ENCODE measurements at regions not wholly inside any gene's neighbourhood (a gene's known extent, or its start where the extent isn't known, plus 50 kb on each side); places are given as distances from the start of the nearest gene placed in this dataset.
A peak's percentile ranks its signal among the peaks of the same experiment; 100 is the strongest.

DNA sequence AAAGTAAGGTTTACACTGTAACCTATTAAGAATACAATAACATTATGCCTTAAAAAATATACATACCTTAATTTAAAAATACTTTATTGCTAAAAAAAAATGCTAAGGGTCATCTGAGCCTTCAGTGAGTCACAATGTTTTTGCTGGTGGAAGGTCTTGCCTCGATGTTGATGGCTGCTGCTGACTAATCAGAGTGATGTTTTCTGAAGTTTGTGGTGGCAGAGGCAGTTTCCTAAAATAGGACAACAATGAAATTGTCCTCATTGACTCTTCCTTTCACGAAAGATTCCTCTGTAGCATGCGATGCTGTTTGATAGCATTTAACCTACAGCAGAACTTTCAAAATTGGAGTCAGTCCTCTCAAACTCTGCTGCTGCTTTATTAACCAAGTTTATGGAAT lies 97.6 kb downstream of the FAT3 start:
- DNase-seq: no peak

DNA sequence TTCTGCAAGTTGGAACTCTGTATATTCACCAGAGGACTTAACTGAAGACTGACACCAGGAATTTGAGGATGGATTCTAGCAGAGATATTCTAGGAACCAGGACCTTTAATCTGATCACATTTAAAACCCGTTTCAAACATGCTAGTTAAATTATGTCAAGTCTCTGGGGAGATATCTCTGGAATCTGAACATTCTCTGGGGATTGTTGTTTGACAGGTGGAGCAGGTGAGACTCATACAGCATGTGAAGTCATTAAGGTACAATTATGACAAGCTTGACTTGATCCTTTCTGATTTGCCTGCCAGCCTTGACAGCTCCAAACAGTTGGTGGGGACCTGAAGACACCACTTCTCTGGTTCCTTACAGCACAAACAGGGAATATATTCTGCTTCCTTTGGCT lies 100.3 kb downstream of the FAT3 start:
- DNase-seq: no peak

DNA sequence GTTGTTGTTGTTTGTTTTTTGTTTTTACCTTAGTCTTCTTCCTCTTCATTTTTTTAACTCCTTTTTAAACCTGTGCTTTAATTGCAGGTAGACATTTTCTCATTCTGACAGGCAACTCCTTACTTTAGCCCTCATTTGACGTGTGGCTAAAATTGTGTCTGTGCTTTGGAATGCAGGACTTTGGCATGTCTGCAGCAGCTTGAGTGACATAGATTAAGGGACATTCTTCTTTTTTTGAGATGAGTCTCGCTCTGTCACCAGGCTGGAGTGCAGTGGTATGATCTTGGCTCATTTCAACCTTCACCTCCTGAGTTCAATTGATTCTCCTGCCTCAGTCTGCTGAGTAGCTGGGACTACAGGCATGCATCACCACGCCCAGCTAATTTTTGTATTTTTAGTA lies 100.8 kb downstream of the FAT3 start:
- no peak for DNase-seq

DNA sequence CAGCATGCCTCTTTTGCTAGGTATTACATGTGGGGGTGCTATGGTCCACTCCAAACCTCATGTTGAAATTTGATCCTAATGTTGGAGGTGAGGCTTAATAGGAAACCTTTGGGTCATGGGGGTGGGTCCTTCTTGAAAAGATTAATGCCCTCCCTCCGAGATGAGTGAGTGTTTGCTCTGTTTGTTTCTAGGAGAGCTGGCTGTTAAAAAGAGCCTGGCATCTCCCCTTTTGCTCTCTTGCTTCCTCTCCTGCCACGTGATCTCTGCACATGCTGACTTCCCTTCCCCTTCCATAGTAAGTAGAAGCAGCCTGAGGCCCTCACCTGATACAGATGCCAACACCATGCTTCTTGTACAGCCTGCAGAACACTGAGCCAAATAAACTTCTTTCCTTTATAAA lies 104.5 kb downstream of the FAT3 start:
- DNase-seq: no peak

DNA sequence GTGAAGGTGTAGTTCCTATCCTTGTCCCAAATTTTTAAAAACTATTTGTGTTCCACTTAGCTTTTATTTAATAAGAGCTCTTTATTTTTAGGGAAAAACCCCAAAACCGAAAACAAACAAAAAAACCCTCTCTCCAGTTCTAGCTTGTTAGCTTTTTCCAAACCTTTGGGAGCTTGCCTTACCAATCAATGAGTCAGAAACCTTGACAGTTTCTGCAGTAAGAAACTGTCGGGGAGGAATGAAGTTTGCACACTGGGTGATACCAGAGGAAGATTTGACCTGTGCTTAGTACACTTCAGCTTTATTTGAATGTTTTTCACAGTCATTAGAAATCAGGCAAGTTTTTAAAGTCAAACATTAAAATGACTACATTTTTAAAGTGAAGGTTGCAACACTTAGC lies 105.0 kb downstream of the FAT3 start:
- DNase-seq: no peak

DNA sequence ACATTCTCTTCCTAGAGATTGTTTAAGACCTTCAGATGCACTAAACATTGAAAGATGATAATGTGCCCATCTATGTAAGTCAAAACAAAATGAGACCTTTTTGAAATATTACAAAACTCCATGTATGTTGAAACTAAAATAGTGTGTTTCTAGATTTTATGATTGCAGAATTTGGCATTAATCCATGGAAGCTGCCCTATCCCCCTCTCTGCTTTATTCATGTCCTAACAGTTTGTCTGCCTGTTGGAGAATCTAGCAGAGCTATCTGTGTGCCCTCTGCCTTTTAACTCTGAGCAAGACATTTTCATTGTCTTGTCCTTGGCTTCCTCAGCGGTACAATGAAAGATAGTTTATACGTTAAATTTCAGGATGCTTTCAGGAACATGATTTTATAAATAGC lies 105.5 kb downstream of the FAT3 start:
- DNase-seq: no peak

DNA sequence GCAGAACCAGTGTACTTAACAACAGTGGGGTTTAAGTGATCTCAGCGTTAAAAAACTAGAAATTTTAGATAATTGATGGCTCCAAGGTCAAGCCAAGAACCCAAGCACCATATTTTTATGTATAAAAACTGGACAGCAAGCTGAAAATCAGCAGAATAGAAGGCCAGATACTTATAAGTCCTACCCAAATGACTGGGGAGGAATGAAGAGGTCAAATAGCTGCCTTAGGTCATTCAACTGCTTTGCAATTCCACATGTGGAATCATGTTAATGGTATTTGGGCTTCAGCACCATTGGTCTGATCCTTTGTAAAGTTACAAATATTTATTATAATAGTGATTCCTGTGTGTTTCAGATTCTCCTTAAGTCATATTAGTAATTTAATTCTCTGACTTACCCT lies 108.4 kb downstream of the FAT3 start:
- DNase-seq: no peak

DNA sequence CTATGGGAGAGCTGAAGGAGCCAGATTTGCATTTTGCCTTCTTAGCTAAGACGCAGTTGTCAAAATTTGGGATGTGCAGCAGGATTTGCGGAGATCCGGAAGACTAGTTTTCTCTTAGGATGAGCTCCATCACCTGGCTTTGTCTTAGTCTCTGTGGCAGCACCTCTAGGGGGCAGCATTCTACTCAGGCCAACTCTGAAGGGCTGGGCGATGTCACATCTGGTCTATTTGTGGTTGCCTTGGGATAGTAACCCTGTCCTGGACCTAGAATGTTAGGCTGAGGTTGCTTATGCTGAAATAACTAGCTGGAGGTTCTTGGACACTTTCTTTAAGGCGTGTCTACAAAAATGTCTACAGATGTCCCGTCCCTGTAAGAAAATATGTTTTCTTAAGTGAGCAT lies 116.2 kb downstream of the FAT3 start:
- DNase-seq: peak; percentile 2

DNA sequence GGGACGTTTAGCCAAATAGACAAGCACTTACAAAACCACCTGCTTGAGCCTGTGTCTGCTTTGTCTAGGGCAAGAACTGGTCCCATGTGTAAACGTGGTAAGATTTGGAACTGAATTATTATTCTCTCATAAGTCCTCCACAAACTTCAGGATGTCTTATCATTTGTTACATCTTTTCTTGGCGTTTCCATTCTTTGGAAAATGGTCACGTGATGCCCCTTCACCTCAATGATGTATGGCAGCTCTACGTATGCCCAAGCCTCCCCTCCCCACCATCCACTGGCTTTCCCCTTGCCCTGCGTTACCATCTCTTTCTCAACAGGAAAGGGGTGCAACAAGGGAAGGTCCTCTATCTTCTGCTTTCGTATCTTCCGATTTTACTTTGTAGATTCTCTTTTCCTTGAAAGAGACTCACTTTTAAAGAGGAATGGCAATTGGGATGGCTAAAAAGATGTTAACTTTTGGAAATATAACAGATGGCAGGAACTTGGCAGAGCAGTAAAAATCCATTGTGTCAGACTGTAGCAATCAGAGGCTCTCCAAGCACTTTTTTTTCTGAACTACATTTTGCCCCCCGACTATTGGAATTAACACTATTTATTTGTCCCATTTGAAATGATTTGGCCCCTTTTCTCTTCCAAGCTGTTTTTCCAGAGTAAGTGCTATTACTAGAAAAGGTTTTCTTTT lies 117.6 kb downstream of the FAT3 start:
- no peak for DNase-seq

DNA sequence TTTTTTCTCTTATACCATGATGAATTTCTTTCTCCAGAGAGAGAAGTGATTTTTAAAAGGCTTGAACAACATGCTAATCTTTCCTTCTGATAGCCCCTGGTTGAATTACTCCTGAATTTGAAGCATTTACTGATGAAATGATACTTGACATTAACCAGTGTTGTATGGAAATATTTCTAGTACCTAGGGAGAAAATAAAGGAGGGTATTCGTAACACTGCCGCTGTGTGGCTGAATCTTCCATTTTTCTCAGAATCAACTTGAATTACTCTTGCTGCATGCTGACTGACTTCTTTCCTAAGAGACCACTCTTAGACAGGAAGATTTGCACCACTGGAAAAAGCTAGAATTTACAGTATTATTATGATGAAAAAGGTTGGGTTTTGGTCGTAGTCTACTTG lies 118.3 kb downstream of the FAT3 start:
- no peak for DNase-seq

DNA sequence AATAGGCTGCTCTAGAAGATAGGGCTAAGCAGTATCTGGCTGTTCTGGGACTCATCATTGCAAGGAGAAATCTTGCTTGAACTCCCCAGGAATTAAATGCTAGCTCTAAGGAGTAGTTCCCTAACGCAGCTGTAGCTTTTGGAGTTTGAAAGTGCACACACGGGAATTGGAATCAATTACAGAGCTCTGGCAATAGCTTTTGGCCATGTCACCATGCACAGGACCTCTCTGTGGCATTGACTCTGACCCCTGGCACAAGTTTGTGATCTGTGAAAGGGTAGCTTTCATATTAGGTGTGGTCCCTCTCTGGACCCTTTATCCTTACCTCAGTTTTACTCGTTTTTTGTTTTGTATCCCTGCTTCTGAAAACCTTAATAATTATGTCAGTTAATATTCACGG lies 121.6 kb downstream of the FAT3 start:
- DNase-seq: no peak

DNA sequence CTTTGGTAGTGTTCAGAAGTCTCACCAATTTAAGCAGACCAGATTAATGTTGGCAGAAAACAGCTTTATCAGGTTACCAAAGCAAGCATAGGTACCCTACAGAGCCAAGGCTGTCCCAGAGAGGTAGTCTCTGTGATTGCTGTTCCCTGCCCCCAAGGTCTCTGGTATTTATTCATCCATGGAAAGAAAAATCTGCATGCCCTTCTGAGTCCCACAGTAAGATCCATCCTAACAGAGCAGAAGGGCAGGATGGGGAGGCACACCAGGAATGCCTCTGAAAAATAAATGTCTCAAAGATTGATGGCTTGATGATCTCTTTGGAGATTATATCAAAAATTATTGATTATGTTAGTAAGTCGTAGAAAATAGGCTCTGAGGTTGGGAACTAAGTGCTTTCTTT lies 122.8 kb downstream of the FAT3 start:
- DNase-seq: no peak

DNA sequence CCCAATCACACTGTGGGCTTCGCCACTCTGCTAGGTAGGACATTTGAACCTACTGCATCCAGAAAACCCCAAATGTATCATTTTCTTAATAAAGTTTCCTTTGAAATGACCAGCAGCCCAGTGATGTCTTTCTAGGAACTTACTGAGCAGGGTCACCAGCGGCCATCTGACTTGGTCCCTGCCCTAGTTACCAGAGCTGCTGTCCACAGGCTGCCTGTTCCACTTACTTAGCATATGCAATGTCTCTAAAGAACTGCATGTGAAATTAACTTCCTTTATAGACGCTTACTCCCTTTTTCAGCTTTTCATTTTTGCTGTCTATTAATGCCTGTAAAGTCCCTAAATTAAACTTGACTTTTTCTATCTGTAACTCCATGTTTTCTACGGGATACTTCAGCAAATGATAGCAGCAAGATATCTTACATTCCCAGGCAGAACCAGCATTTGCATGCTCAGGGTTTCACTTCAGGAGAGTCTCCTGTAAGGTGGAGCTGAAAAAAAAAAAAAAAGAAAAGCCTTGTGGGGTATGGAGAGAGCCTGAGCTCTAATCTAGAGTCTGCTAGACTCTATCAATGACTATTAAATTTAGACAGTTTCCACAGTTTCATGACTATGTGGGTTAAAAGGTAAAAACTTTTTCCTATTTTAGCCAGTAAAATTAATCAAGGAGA lies 125.0 kb downstream of the FAT3 start:
- DNase-seq: no peak

DNA sequence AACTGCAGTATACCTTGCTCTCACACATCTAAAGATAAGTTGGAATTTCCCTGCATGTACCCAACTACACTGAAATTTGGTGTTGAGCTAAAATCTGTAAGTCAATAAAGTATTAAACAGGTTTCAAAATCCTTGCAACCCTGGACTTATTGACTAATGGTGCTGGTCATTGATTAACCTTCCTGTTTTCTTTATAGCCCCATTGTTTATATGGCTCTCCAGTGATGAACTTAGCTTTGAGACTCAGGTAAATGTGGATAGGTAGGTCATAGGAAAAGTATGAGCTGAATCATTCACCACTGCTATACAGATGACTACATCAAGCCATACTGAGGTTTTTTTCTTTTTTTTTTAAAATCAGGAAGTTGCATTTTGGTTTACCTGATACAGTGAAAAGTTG lies 132.7 kb downstream of the FAT3 start:
- DNase-seq: no peak

DNA sequence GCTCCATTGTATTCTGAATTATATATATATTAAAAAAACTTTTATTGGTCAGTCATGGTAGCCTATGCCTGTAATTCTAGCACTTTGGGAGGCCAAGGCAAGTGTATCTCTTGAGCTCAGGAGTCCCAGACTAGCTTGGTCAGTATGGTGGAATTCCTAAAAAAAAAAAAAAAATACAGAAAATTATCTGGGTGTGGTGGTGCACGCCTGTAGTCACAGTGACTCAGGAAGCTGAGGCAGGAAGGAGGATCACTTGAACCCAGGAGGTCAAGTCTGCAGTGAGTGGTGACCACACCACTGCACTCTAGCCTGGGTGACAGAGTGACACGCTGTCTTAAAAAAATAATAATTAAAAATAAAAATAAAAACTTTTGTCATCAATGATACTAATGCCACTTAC lies 133.2 kb downstream of the FAT3 start:
- DNase-seq: no peak

DNA sequence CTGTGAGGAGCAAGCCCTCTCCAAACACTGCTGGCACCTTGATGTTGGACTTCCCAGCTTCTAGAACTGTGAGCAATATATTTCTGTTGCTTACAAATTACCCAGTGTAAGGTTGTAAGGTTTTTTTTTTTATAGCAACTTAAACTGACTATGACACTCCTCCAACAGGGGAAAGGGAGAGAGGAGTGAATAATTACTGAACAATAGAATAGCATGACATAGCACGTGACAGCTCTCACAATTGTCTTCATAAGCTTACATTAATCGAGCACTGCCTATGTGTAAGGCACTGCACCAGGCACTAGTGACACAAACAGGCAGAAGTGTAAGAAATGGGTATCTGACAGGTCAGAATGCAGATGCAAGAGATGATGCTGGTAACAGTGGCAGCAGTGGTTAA lies 136.9 kb downstream of the FAT3 start:
- no peak for DNase-seq

DNA sequence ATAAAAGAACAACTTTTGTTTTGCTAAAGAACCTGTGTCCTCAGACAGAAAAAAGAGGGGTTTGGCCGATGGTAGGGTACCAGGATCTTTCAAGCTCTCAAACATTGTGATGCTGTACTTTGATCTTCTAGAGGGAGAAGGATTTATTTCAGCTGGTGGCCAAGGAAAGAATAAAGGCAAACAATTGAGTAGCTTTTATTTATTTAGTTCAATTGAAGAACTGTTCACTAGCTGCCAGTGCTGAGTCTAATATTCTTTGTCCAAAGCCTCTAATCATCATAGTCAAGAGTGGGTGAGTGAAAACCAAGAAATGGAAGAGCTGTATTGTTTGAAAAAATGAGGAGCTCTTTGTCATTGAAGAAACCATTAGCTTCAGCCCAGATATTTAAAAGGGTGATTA lies 138.4 kb downstream of the FAT3 start:
- DNase-seq: no peak

DNA sequence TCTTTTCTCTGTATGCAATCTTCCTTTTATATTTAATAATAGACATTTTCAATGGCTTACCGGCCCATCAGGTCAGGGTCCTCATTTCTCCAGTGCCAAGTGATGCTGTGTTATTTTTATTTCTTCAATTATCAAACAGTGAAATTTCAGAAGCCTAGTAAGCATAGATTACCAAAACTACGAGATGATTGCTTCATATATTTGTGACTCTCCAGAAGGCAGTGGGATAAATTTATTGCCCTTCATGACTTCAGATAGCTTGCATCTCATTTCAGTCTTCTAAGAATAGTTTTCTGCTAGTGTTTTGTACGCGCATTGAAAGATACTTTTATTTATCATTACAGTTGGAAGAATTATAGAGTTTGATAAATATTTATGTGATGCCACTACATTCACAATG lies 139.6 kb downstream of the FAT3 start:
- no peak for DNase-seq

DNA sequence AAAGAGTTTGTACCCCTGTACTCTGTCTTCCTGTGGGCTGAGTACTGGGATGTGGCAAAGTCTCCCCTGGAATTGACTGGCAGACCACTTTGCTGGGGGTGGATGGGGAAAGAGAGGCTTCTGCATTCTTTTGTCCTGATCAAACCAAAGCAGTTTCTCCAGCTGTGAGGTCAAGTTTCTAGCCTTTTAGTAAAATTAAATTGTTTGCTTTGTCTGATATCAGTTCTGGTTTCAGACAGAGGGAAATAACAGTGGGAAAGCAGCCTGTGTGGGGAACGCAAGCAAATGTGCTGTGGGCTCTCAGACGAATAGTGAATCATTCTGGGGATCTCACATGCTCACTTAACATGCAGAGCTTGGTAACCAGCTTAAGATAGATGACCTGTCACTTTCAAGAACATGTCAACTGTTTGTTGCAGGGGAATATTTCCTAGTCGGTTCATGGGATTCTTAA lies 151.6 kb downstream of the FAT3 start:
- DNase-seq: no peak

DNA sequence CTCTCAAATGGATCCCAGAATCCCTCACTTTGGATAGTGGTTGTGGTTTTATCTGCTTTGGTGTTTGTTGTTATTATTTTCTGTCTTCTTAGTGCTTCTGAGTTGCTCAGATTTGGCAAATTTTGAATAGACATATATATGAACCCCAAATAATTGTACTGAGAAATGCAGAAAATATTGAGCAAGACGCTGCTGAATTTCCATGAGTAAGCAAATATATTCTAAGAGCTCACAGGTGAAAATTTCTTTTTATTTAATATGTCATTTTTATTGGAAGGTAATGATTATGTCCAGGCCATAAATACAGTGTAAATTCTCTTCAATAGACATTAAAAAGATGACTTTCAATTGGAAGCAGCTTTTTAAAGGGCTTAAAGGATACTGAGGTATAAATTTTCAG lies 152.1 kb downstream of the FAT3 start:
- no peak for DNase-seq

DNA sequence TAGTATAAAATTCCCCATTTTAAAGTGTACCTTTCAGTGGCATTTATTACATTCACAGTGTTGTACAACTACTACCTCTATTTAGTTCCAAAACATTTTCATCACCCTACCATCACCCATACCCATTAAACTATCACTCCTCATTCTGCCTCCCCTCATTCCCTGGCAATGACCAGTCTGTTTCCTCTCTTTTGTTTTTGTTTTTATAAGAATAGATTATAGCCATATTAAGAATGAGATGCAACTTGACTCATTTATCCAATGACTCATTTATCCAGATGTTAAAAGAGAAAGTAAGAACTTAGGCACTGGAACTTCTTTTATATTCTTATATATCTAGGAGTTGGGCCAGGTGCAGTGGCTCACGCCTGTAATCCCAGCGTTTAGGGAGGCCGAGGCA lies 156.3 kb downstream of the FAT3 start:
- no peak for DNase-seq

DNA sequence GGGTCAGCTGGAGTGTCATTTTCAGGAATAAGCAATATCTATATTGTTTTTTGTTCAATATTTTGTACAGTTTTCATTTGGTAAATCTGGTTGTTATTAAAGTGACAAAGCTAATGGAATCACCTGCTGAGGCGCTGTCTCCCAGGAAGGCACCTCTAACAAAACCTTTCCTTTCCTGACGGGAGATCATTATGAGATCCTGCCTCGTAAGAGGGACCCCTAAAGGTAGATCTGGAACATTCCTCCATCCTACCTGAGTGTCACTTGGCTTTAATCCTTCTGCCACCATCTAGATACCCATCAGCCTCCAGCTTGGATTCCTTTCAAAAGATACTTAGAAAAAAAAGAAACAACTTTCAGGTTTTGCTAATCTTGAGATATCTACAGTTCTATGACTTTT lies 157.7 kb downstream of the FAT3 start:
- no peak for DNase-seq

DNA sequence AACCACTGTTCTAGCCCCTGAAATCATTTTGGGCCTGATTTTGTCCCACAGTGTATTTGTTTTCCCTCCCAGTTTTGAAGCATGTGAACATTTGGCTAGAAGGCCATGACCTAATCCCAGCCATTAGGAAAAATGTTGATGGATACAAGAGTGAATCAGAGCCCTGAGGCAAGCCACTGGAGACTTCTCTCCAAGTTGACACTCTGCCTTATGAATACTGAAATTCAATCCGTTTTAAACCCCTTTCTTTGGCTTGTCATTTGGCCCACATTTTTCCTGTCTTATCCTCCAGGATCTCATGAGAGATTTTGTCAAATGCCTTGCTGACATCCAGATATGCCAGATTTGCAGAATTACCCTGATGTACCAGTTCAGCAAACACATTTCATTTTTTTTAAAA lies 158.8 kb downstream of the FAT3 start:
- no peak for DNase-seq

DNA sequence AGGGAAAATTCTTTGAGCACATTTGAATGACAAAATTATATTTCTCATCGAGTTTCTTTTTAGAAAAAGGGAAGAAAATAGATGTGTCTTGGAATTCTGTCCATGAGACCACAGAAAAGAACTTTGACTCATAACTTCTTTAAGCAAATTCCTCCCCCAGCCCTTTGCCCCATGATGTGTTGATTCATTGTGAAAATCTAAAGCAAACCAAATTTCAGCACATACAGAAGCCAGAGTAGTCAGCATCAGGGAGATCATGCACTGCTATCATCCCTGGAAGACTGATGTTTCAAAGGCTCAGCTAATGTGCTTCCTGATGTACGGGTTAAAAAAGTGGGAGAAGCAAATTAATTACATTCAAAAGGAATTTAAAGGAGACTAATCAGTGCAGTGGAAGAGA lies 159.7 kb downstream of the FAT3 start:
- no peak for DNase-seq

DNA sequence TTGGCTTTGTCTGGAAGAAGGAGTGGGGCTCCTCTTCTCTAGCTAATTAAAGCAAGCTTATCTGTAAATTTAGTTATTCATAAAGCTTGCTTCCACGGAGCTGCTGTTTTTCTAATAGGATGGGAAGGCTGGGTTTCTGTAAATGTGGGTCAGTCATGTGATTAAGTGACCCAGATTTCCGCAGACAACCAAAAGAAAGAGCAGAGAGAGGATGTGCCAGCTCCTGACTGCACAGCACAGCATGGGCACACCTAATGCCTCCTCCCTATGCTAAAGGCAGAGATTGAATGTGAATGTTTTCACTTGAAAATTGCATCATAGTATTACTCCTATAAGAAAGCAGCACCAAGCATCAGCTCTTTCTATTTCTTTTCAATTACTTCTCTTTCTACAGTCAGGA lies 160.2 kb downstream of the FAT3 start:
- no peak for DNase-seq
